Activated CD4-positive, alpha-beta T cell treated with anti-CD3 and anti-CD28 coated beads, Interleukin-2, amount 50 U/mL, for 16 hours (primary cell): ENCODE measurements at regions not wholly inside any gene's neighbourhood (a gene's known extent, or its start where the extent isn't known, plus 50 kb on each side); places are given as distances from the start of the nearest gene placed in this dataset.

Source experiments
- DNase-seq: peaks from one replicate; pipeline ENCODE4 v3.0.0-alpha.2; 2020

GRCh38 chr1:218946147-218946546, 227.5 kb upstream of the LYPLAL1 start:
- DNase-seq: no peak

- DNase-seq: no peak
These were observed 225.2 kb upstream of the LYPLAL1 start for GRCh38 chr1:218948446-218948845.

- no peak for DNase-seq
These were observed 220.3 kb upstream of the LYPLAL1 start for GRCh38 chr1:218953386-218953785.

GRCh38 chr1:218957971-218958370, 215.7 kb upstream of the LYPLAL1 start:
- no peak for DNase-seq

- DNase-seq: no peak
These were observed 213.9 kb upstream of the LYPLAL1 start for GRCh38 chr1:218959784-218960183.

- no peak for DNase-seq
These were observed 209.1 kb upstream of the LYPLAL1 start for GRCh38 chr1:218964471-218965185.

- no peak for DNase-seq
These were observed 207.9 kb upstream of the LYPLAL1 start for GRCh38 chr1:218965821-218966220.

GRCh38 chr1:218967254-218967653, 206.4 kb upstream of the LYPLAL1 start:
- no peak for DNase-seq

GRCh38 chr1:218967836-218968235, 205.8 kb upstream of the LYPLAL1 start:
- DNase-seq: no peak

GRCh38 chr1:218969006-218969405, 204.7 kb upstream of the LYPLAL1 start:
- no peak for DNase-seq

- DNase-seq: no peak
These were observed 203.2 kb upstream of the LYPLAL1 start for GRCh38 chr1:218970397-218970990.

- no peak for DNase-seq
These were observed 202.5 kb upstream of the LYPLAL1 start for GRCh38 chr1:218971156-218971555.

- DNase-seq: no peak
These were observed 192.8 kb upstream of the LYPLAL1 start for GRCh38 chr1:218980881-218981280.

GRCh38 chr1:218982482-218982881, 191.2 kb upstream of the LYPLAL1 start:
- no peak for DNase-seq

- no peak for DNase-seq
These were observed 190.2 kb upstream of the LYPLAL1 start for GRCh38 chr1:218983433-218983832.

- no peak for DNase-seq
These were observed 189.8 kb upstream of the LYPLAL1 start for GRCh38 chr1:218983848-218984247.

- no peak for DNase-seq
These were observed 188.2 kb upstream of the LYPLAL1 start for GRCh38 chr1:218985424-218985984.

- DNase-seq: no peak
These were observed 186.9 kb upstream of the LYPLAL1 start for GRCh38 chr1:218986816-218987215.

GRCh38 chr1:218990019-218990418, 183.7 kb upstream of the LYPLAL1 start:
- no peak for DNase-seq

- DNase-seq: no peak
These were observed 182.6 kb upstream of the LYPLAL1 start for GRCh38 chr1:218991089-218991488.

GRCh38 chr1:218994615-218995014, 179.1 kb upstream of the LYPLAL1 start:
- DNase-seq: no peak

GRCh38 chr1:218995091-218995665, 178.5 kb upstream of the LYPLAL1 start:
- DNase-seq: no peak

GRCh38 chr1:218996362-218996761, 177.3 kb upstream of the LYPLAL1 start:
- DNase-seq: no peak

GRCh38 chr1:219000005-219000404, 173.7 kb upstream of the LYPLAL1 start:
- DNase-seq: no peak
